HCT116 (cell line): ENCODE measurements at regions not wholly inside any gene's neighbourhood (a gene's known extent, or its start where the extent isn't known, plus 50 kb on each side); places are given as distances from the start of the nearest gene placed in this dataset.

Experiments
- CEBPB ChIP-seq: IDR thresholded peaks from 2 replicates; pipeline ENCODE4 v1.6.1; 2012; ENCODE audit warnings: low read depth
- EZH2 ChIP-seq: fragments of 200-600 bp; sonication (generic); IDR thresholded peaks from 2 replicates; pipeline ENCODE4 v1.6.1; 2017; ENCODE audit warnings: antibody characterized with exemption, mixed run types
- EZH2phosphoT487 ChIP-seq: fragments of 200-600 bp; IDR thresholded peaks from 2 replicates; pipeline ENCODE4 v1.6.1; 2018; ENCODE audit warnings: antibody characterized with exemption, borderline replicate concordance
- JUND ChIP-seq: IDR thresholded peaks from 2 replicates; pipeline ENCODE4 v1.6.1; 2012
- POLR2A ChIP-seq: IDR thresholded peaks from 2 replicates; pipeline ENCODE4 v1.7.0; 2011; ENCODE audit warnings: borderline replicate concordance; ENCODE audit not compliant: insufficient read depth, insufficient read length; ENCODE audit errors: extremely low read depth
- POLR2AphosphoS5 ChIP-seq: IDR thresholded peaks from 2 replicates; pipeline ENCODE4 v1.6.1; 2011; ENCODE audit warnings: mild to moderate bottlenecking, low read depth, low read length, moderate library complexity
- RAD21 ChIP-seq: IDR thresholded peaks from 2 replicates; pipeline ENCODE4 v1.6.1; 2012; ENCODE audit warnings: low read depth, mild to moderate bottlenecking
- SP1 ChIP-seq: IDR thresholded peaks from 2 replicates; pipeline ENCODE4 v1.6.1; 2012; ENCODE audit warnings: low read depth
- TCF7L2 ChIP-seq: IDR thresholded peaks from 2 replicates; pipeline ENCODE4 v1.7.0; 2011; ENCODE audit warnings: borderline replicate concordance, inconsistent platforms; ENCODE audit not compliant: insufficient read depth, insufficient read length; ENCODE audit errors: extremely low read depth
- YY1 ChIP-seq: IDR thresholded peaks from 2 replicates; pipeline ENCODE4 v1.6.1; 2011; ENCODE audit warnings: low read length, low read depth, moderate library complexity, mild to moderate bottlenecking; ENCODE audit not compliant: insufficient replicate concordance; ENCODE audit errors: extremely low read depth
- ZNF274 ChIP-seq: fragments of 200-500 bp; sonication (Bioruptor generic); IDR thresholded peaks from 2 replicates; pipeline ENCODE4 v1.6.1; 2014; ENCODE audit warnings: mild to moderate bottlenecking, low read depth, low read length, inconsistent platforms
- TF ChIP-seq, protein P1 (sequence below), 3 experiments: fragments of 200-600 bp in 1 of 3; sonication (generic) in 1 of 3; IDR thresholded peaks in 2 of 3; conservative IDR thresholded peaks in 1 of 3; 2 replicates each; pipeline ENCODE4 v1.5.1; 2012 to 2017; ENCODE audit warnings: low read depth in 2 of 3, low read length in 2 of 3, antibody characterized with exemption in 1 of 3, borderline replicate concordance in 1 of 3, control low read depth in 1 of 3, mild to moderate bottlenecking in 1 of 3, mixed read lengths in 1 of 3, mixed run types in 1 of 3, moderate library complexity in 1 of 3; ENCODE audit not compliant: insufficient read depth in 1 of 3
- TF ChIP-seq, protein P2 (sequence below): IDR thresholded peaks from 2 replicates; pipeline ENCODE4 v1.6.1; 2012
- TF ChIP-seq, protein P3 (sequence below): IDR thresholded peaks from 2 replicates; pipeline ENCODE4 v1.6.1; 2012; ENCODE audit warnings: low read depth

DNA sequence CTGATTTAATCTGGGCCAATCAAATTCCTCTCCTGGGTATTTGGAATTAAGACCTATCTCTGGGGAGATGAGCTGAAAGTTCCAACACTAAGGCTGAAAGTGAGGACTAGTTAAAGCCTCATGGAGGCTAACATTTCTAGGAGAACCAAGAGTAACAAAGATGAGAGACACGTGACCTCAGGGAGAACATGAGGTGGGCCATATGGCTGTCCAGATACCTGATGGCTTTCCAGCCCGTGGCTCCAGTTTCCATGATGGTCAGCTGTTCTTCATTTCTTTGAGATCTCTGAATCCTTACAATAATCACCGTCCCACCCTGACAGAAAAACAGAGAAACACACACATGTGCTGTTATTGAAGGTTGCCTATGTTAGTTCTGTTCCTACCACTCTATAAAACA, 66.1 kb downstream of the LEPR start:
- TF ChIP-seq, protein P1, sequence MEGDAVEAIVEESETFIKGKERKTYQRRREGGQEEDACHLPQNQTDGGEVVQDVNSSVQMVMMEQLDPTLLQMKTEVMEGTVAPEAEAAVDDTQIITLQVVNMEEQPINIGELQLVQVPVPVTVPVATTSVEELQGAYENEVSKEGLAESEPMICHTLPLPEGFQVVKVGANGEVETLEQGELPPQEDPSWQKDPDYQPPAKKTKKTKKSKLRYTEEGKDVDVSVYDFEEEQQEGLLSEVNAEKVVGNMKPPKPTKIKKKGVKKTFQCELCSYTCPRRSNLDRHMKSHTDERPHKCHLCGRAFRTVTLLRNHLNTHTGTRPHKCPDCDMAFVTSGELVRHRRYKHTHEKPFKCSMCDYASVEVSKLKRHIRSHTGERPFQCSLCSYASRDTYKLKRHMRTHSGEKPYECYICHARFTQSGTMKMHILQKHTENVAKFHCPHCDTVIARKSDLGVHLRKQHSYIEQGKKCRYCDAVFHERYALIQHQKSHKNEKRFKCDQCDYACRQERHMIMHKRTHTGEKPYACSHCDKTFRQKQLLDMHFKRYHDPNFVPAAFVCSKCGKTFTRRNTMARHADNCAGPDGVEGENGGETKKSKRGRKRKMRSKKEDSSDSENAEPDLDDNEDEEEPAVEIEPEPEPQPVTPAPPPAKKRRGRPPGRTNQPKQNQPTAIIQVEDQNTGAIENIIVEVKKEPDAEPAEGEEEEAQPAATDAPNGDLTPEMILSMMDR (IDR thresholded peaks at IDR 0.05 in 2 of 3, conservative IDR thresholded peaks at IDR 0.05 in 1 of 3; ENCODE audit: borderline replicate concordance in 1 of 3, insufficient read depth in 1 of 3, low read depth in 2 of 3, low read length in 2 of 3) = no peak
- TF ChIP-seq, protein P2, sequence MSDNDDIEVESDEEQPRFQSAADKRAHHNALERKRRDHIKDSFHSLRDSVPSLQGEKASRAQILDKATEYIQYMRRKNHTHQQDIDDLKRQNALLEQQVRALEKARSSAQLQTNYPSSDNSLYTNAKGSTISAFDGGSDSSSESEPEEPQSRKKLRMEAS = no peak
- TF ChIP-seq YY1 (no peak), POLR2A (no peak), POLR2AphosphoS5 (no peak), JUND (no peak), CEBPB (no peak), ZNF274 (no peak), EZH2 (no peak), TCF7L2 (no peak), SP1 (no peak), EZH2phosphoT487 (no peak), RAD21 (no peak)
- TF ChIP-seq, protein P3, sequence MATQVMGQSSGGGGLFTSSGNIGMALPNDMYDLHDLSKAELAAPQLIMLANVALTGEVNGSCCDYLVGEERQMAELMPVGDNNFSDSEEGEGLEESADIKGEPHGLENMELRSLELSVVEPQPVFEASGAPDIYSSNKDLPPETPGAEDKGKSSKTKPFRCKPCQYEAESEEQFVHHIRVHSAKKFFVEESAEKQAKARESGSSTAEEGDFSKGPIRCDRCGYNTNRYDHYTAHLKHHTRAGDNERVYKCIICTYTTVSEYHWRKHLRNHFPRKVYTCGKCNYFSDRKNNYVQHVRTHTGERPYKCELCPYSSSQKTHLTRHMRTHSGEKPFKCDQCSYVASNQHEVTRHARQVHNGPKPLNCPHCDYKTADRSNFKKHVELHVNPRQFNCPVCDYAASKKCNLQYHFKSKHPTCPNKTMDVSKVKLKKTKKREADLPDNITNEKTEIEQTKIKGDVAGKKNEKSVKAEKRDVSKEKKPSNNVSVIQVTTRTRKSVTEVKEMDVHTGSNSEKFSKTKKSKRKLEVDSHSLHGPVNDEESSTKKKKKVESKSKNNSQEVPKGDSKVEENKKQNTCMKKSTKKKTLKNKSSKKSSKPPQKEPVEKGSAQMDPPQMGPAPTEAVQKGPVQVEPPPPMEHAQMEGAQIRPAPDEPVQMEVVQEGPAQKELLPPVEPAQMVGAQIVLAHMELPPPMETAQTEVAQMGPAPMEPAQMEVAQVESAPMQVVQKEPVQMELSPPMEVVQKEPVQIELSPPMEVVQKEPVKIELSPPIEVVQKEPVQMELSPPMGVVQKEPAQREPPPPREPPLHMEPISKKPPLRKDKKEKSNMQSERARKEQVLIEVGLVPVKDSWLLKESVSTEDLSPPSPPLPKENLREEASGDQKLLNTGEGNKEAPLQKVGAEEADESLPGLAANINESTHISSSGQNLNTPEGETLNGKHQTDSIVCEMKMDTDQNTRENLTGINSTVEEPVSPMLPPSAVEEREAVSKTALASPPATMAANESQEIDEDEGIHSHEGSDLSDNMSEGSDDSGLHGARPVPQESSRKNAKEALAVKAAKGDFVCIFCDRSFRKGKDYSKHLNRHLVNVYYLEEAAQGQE = no peak
